ENCODE measurements at regions not wholly inside any gene's neighbourhood (a gene's known extent, or its start where the extent isn't known, plus 50 kb on each side); places are given as distances from the start of the nearest gene placed in this dataset.

DNA sequence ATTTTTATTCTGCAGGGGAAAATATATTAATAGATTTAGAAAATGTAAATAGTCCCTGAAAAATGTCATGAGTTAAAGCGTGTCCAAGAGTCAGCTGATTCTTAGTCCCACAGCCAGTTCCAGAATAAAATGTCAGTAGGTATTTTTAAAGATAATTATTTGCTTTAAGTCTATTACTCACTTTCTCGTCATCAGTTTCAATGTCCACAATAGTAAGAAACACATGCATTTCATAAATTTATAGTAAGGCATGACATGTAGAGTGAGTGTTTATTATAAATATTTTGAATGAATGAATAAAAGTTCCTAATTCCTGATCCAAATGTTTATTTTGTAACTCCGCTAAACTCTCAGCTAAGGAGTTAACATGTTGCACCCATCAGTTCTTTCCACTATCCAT lies 1044.0 kb upstream of the PIK3C3 start (continued):
- no peak for TF ChIP-seq CHD7 (IDR thresholded peaks at IDR 0.05; ENCODE audit: insufficient replicate concordance, low read length)
- no peak for TF ChIP-seq SP2 (IDR thresholded peaks at IDR 0.05; ENCODE audit: low read length)
- TF ChIP-seq POU5F1 (IDR thresholded peaks at IDR 0.05; ENCODE audit: low read depth, low read length), result no peak
- TF ChIP-seq JUN (IDR thresholded peaks at IDR 0.05; ENCODE audit: low read depth, low read length), result no peak
- no peak for TF ChIP-seq TEAD4 (IDR thresholded peaks at IDR 0.05; ENCODE audit: low read depth, low read length)

All from H1 (cell line).